Duodenal mucosa (tissue), 2 donors: ENCODE measurements at regions not wholly inside any gene's neighbourhood (a gene's known extent, or its start where the extent isn't known, plus 50 kb on each side); places are given as distances from the start of the nearest gene placed in this dataset.

Experiments used
- H3K27ac ChIP-seq: one replicate; pipeline ENCODE4 v1.7.0; 2013; ENCODE audit warnings: low read depth, low read length
- H3K27me3 ChIP-seq, 2 donors: one replicate each; pipeline ENCODE4 v1.7.0; 2013; ENCODE audit warnings: low read length in 2 of 2, control low read depth in 1 of 2; ENCODE audit not compliant: insufficient read depth in 2 of 2, control insufficient read depth in 1 of 2
- H3K36me3 ChIP-seq, 2 donors: one replicate each; pipeline ENCODE4 v1.7.0; 2013; ENCODE audit warnings: low read length in 2 of 2, control low read depth in 1 of 2; ENCODE audit not compliant: insufficient read depth in 2 of 2, control insufficient read depth in 1 of 2
- H3K4me1 ChIP-seq, 2 donors: one replicate each; pipeline ENCODE4 v1.7.0; 2013; ENCODE audit warnings: low read length in 2 of 2, control low read depth in 1 of 2; ENCODE audit not compliant: insufficient read depth in 2 of 2, control insufficient read depth in 1 of 2
- H3K4me3 ChIP-seq, 2 donors: one replicate each; pipeline ENCODE4 v1.7.0; 2013; ENCODE audit warnings: low read length in 2 of 2, low read depth in 1 of 2
- H3K9ac ChIP-seq, 2 donors: one replicate each; pipeline ENCODE4 v1.7.0; 2013; ENCODE audit warnings: low read length in 2 of 2, low read depth in 1 of 2
- H3K9me3 ChIP-seq, 2 donors: one replicate each; pipeline ENCODE4 v1.7.0; 2013; ENCODE audit warnings: low read length in 2 of 2, control low read depth in 1 of 2; ENCODE audit not compliant: control insufficient read depth in 1 of 2

DNA sequence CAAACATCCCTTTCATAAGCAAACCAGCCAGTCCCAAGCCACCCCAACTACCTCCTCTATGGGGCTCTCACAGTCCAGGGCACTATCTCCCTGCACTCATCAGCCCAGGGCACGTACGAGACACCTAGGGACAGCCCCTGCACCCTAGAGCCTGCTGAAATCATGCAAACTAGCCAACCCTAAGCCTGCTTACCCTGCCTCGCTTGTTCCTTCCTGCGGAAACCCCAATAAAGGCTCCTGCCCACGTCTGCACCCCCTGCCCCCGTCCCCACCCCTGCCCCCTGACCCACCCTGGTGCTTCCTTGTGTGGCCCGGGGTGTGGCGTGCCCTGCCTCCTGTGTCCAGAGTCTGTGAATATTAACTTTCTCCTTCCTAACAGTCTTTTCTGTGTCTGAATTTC, 135.9 kb downstream of the GADD45G start:
- Histone ChIP-seq H3K9me3 (peaks cover 0 to 4% of the 10 kb centered on the region in 2 donors), H3K4me3 (no peak overlapping the region), H3K36me3 (no peaks in the 10 kb centered on the region), H3K9ac (no peak overlapping the region), H3K27ac (no peak overlapping the region), H3K4me1 (peaks cover 7 to 10% of the 10 kb centered on the region in 2 donors), H3K27me3 (no peaks in the 10 kb centered on the region)

DNA sequence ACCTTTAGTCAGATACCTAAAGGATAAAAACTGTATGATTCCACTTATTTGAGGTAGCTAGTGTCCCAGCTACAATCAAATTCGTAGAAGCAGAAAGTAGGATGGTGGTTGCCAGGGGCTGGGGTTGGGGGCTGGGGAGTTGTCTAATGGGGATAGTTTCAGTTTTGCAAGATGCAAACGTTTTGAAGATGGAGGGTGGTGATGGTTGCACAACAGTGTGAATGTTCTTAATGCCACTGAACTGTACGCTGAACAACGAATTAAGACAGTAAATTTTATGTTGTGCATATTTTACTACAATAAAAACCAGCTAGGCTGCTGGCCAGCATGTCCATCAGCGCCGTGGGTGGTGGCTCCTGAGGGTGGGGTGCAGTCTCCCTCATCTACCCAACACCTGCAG, 137.8 kb downstream of the GADD45G start:
- Histone ChIP-seq H3K27ac (no peak overlapping the region), H3K9ac (no peak overlapping the region), H3K36me3 (no peaks in the 10 kb centered on the region), H3K4me3 (no peak overlapping the region), H3K9me3 (peaks cover 0 to 4% of the 10 kb centered on the region in 2 donors), H3K4me1 (peaks cover 7 to 10% of the 10 kb centered on the region in 2 donors), H3K27me3 (no peaks in the 10 kb centered on the region)

DNA sequence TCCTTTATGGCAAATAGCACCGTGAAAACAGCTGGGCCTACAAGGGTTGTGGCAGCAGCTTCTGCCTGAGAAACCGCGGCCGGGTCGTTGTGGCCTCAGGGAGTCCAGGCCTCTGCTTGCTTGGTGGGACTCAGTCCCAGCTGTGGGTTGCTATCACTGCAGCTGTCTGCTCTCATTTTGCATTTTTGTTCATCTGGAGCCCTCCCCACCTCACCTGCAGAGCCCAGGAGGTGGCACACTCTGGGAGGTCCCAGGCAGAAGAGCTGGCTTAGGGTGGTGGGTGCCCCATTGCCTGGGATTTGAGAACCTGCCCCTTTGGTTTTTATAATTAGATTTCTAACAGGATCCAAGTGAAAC, 138.4 kb downstream of the GADD45G start:
- H3K4me3 ChIP-seq = no peak overlapping the region
- H3K9ac ChIP-seq = no peak overlapping the region
- no peak overlapping the region for H3K27ac ChIP-seq
- H3K9me3 ChIP-seq = peaks cover 0 to 4% of the 10 kb centered on the region in 2 donors
- H3K27me3 ChIP-seq = no peaks in the 10 kb centered on the region
- H3K4me1 ChIP-seq = peaks cover 7 to 10% of the 10 kb centered on the region in 2 donors
- H3K36me3 ChIP-seq = no peaks in the 10 kb centered on the region

DNA sequence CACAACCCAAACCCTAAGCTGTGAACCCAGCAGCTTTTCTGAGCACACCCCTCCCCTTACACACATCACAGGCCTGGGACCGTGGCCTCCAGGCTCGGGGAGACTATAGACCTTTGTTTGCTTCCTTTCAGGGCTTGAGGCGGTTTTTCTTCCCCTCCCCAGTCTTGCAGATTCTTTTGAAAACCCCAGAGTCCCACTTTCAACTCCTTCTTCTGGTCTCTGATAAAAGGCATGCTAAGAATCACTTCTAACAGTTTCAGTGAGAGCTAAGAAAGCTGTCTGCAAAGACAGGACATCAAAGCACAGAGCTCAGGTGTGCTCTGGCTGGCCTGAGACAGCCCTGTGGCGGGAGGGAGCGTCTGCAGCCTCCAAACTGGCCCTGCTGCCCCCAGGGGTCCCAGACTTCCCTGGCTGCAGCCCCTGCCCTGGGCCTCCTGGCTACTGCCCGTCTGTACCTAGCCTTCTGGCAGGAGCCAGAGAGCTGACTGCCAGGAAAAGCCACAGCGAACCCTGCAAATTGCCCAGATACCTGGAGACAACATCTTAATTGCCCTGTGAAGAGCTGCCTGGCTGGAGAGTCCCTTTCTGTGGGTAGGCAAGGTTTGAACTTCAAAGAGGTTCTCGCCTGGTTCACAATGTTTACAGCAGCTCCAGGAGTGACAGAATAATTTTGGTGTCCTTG, 138.9 kb downstream of the GADD45G start:
- Histone ChIP-seq H3K4me1 (peaks cover 6 to 7% of the 10 kb centered on the region in 2 donors), H3K27ac (no peak overlapping the region)

DNA sequence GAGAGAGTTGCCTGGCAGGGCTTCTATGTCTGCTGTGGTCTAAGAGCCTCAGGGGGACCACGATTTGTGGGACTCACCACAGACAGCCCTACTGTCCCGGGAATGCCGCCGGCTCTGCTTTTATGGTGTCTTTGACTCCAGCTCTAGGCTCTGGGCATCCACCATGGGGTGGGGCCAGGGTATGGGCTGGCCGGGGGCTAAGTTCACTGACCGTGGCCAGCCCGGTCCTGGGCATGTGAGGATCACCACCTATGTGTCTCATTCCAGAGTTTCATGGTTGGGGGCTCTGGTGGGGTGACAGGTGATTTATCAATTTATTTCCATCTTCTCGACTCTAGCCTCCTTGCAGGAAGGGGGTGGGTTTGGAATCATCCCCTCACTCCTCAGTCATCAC, 139.4 kb downstream of the GADD45G start:
- no peak overlapping the region for H3K9ac ChIP-seq
- H3K27me3 ChIP-seq = no peaks in the 10 kb centered on the region
- peaks cover 0 to 4% of the 10 kb centered on the region in 2 donors for H3K9me3 ChIP-seq
- peaks cover 3 to 9% of the 10 kb centered on the region in 2 donors for H3K4me1 ChIP-seq
- H3K36me3 ChIP-seq = no peaks in the 10 kb centered on the region
- no peak overlapping the region for H3K4me3 ChIP-seq
- no peak overlapping the region for H3K27ac ChIP-seq

More for the DNA sequence above, 138.9 kb downstream of the GADD45G start:
- Histone ChIP-seq H3K4me3 (no peak overlapping the region), H3K27me3 (no peaks in the 10 kb centered on the region), H3K36me3 (no peaks in the 10 kb centered on the region), H3K9ac (no peak overlapping the region), H3K9me3 (peaks cover 0 to 4% of the 10 kb centered on the region in 2 donors)

DNA sequence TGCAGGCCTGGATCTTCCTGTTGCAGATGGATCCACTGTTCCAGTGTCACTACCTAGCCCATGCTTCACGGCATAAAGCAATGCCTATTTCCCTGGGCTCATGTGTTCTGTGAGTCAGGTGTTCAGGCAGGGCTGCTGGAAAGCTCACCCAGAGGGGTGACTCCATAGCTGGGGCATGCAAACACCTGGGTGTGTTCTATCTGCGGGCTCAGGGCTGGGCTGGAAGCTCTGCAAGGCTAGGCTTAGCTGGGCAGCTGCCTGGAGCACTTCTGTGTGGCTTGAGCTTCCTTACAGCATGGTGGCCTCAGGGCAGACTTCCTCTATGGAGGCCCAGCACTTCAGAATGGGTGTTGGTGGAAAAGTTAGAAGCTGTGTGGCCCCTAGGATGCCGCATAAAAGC, 139.9 kb downstream of the GADD45G start:
- Histone ChIP-seq H3K27me3 (no peaks in the 10 kb centered on the region), H3K9ac (no peak overlapping the region), H3K9me3 (peaks cover 0 to 4% of the 10 kb centered on the region in 2 donors), H3K27ac (no peak overlapping the region), H3K4me1 (peaks cover 3 to 14% of the 10 kb centered on the region in 2 donors), H3K36me3 (no peaks in the 10 kb centered on the region), H3K4me3 (no peak overlapping the region)

DNA sequence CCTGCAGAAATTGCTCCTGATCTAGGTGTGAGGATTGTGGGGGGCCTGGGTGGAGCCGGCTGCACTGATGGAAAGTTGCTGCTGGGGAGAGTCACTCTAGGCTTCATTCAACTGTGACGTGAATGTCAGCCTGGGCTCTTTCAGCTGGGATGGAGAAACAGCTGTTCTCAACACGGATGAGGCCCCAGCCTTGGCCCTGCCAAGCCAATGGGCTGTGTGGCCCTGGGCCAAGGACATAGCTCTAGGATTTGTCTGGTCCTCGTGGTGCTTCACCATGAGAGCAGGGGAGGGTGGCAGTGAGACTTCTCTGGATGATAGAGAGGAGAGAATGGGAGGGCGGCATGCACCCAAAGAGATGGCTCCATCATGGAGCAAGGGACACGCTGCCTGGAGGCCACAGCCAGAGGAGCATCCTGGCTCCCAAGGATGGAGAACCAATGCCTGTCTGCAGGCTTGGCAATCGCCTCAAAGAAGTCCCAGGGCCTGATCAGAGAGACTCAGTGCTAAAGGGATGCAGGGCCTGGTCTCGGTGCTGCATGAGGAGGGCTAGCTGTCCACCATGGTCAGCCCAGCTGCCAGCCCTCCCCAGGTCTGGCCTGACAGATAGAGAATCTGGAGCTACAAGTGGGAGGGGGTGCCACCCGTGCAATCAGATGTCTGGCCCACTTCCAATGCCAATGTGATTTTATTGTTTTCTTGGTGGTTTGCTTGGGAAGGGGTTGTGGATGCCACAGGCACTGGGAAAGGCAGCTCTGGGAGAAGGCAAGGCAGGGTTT, 141.0 kb downstream of the GADD45G start:
- H3K4me3 ChIP-seq = no peak overlapping the region
- H3K27ac ChIP-seq = no peak overlapping the region
- peaks cover 0 to 11% of the 10 kb centered on the region in 2 donors for H3K4me1 ChIP-seq
- no peaks in the 10 kb centered on the region for H3K27me3 ChIP-seq
- no peaks in the 10 kb centered on the region for H3K36me3 ChIP-seq
- H3K9me3 ChIP-seq = peaks cover 0 to 4% of the 10 kb centered on the region in 2 donors
- H3K9ac ChIP-seq = no peak overlapping the region

DNA sequence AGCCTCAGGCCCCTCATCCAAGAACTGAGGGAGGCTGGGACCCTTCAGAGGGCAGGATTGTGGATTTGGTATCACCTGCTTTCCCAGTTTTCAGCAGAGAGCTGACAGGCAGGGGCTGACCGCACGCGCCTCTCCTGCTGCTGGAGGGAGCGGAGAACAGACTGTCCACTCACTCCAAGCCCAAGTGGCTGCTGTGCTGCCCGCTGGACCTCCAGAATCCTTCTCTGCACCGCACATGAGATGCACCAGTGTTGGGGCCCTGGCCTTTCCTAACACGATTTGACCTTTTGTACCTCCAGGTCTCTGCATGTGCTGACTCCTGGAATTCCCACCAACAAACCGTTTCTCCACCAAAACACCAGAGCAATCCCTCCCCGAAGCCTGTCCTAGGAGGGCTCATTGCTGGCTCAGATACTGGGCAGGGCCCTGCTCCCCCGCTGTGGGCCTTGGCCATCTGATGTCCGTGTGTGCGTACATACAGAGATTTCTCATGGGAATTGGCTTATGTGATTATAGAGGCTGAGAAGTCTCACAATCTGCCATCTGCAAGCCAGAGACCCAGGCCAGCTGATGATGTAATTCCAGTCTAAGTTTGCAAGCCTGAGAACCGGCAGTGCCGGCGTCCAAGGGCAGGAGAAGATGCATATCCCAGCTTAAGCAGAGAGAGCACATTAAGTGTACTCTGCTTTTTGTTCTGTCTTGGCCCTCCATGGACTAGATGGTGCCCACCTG, 141.7 kb downstream of the GADD45G start:
- Histone ChIP-seq H3K9ac (no peak overlapping the region), H3K27ac (no peak overlapping the region), H3K9me3 (peaks cover 0 to 4% of the 10 kb centered on the region in 2 donors), H3K4me1 (peaks cover 0 to 8% of the 10 kb centered on the region in 2 donors), H3K4me3 (no peak overlapping the region), H3K36me3 (no peaks in the 10 kb centered on the region), H3K27me3 (no peaks in the 10 kb centered on the region)

DNA sequence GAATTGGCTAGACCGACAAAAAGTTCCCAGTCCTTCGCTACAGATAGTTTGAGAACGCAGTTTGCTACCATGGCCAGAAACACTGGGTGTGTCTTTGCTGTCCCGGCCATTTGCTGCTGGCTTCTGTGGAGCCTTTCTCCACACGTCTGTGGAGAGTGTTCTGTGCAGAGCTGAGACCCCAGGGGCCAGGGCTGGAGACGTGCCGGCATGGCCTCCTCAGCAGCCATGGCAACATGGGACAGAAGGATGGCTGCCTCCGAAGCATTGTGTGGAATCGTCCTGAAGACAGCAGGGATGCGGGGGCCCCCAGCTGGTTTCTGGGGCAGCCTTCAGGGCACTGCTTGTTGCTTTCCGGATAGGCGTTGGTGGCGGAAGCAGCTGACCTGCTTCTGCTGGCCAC, 142.8 kb downstream of the GADD45G start:
- H3K9me3 ChIP-seq = peaks cover 0 to 4% of the 10 kb centered on the region in 2 donors
- no peak overlapping the region for H3K4me3 ChIP-seq
- H3K27ac ChIP-seq = no peak overlapping the region
- no peak overlapping the region for H3K9ac ChIP-seq
- H3K4me1 ChIP-seq = peaks cover 0 to 8% of the 10 kb centered on the region in 2 donors
- no peaks in the 10 kb centered on the region for H3K27me3 ChIP-seq
- no peaks in the 10 kb centered on the region for H3K36me3 ChIP-seq
